ENCODE measurements at regions not wholly inside any gene's neighbourhood (a gene's known extent, or its start where the extent isn't known, plus 50 kb on each side); places are given as distances from the start of the nearest gene placed in this dataset.
A peak's percentile ranks its signal among the peaks of the same experiment; 100 is the strongest.
"Not testable (repeated sequence)": the region's sequence is repeated elsewhere in the genome, so short reads cannot be mapped to it uniquely, and the experiment has no call there.

DNA sequence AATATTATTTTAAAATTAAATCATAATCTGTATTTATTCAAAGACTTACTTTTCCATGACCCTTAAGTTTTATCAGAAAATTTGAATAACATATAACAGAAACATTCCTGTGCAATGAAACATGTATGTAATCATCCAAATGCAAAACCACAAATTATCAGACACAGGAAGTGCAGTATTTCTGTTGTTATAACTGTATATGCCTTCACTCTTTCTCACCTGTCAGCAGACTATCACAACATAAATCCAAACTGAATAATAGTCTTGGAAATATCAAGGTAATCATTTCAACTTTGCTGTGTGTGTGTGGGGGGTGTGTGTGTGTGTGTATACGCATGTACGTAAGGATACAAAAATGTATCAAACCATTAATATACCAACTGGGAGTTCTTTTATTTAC, 285.9 kb downstream of the SLC7A11 start:
- DNase-seq (ENCODE audit: low spot score): no peak

DNA sequence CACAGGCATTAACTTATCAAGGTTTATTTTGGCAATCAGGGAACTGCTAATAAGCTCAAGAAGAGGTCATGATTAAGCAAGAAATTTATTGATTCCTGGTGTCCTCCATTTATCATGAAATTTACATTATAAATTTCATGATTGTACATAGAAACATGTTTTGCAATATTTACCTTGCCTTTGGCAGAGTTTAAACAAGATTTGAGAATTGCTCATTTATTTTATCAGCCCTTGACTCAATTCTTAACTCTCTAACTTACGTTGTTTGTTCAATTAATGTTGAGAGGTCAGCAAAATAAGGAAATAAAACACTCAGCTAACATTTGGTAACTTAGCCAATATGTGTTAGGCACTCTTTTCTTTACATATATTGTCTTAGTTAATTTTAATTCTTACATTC, 286.6 kb downstream of the SLC7A11 start:
- no peak for DNase-seq (ENCODE audit: low spot score)

DNA sequence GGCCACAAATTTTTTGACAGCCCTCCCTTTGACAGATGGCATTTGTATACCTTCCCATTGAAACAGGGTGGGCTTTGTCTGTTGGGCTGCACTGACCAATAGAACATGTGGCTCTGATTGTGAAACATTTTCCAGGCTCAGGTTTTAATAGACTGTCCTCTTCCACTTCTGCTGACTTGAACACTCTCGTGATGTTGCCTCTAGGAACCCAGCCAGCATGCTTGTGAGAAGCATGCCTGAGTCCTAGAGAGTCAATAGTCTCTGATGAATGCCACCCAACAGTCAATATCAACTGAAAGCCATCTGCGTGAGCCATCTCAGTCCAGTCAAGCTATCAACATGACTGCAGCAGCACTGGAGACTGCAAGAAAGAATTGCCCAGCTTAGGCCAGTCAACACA, 290.0 kb downstream of the SLC7A11 start:
- no peak for DNase-seq (ENCODE audit: low spot score)

DNA sequence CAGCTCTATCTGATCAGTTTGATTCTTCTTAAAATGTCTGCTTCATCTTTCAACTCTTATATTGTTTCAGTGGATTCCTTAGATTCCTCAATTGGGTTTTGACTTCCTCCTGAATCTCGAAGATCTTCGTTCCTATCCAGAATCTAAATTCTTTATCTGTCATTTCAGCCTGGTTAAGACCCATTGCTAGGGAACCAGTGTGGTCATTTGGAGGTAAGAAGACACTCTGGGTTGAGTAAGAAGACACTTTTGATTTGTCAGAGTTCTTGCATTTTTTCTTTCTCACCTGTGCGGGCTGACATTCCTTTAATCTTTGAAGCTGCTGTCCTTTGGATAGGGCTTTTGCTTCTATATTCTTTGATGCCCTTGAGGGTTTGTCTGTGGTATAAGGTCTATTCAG, 291.9 kb downstream of the SLC7A11 start:
- no peak for DNase-seq (ENCODE audit: low spot score)

DNA sequence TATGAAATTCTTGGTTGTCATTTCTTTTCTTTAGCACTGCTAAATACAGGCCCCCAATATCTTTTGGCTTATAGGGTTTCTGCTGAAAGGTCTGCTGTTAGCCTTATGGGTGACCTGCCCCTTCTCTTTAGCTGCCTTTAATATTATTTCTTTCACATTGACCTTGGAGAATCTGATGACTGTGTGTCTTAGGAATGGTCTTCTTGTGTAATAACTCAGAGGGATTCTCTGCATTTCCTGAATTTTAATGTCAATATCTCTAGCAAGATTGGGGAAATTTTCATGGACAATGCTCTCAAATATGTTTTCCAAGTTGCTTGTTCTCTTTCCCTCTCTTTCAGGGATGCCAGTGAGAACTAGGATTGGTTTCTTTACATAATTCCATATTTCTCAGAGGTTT, 292.4 kb downstream of the SLC7A11 start:
- no peak for DNase-seq (ENCODE audit: low spot score)

DNA sequence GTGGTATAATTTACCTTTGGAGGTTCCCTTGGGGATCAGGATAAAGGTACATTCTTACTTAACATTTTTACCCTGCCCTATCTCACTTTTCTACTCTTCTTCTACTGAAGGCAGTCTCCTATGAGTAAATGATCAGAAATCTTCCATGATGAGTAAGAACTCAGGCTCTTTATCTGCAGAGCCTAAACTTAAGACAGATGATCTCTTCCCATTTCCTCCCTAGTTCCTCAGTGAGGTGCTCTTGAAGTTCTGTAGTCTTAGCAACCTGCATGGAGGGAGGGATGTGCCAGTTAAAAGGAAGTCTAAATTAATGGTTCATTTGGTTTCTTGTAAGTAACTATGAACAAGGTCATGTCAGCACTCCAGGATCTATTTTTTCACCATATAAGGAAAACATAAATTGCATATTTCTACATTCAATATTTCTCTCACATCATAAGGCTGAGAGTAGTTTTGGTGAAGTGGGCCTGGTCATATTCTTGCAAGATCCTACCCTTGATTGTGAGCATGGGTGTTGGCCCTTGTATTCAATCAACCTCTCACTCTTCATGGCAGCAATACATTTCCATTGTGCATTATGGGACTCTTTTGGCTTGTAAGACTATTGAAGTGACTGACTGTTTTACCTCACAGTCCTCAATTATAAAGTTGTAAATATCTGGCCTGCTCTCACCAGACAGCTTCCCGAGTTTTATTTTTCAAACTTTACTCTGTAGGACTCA, 295.5 kb downstream of the SLC7A11 start:
- DNase-seq (ENCODE audit: low spot score): no peak

DNA sequence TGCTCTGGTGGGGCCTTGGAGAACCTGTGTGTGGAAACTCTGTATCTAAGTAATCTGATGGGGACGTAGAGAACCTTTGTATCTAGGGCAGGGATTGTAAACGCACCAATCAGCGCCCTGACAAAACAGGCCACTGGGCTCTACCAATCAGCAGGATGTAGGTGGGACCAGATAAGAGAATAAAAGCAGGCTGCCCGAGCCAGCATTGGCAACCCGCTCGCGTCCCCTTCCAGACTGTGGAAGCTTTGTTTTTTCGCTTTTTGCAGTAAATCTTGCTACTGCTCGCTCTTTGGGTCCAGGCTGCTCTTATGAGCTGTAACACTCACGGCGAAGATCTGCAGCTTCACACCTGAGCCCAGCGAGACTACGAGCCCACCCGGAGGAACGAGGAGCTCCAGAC, 299.3 kb downstream of the SLC7A11 start:
- DNase-seq (ENCODE audit: low spot score): not testable (repeated sequence)

DNA sequence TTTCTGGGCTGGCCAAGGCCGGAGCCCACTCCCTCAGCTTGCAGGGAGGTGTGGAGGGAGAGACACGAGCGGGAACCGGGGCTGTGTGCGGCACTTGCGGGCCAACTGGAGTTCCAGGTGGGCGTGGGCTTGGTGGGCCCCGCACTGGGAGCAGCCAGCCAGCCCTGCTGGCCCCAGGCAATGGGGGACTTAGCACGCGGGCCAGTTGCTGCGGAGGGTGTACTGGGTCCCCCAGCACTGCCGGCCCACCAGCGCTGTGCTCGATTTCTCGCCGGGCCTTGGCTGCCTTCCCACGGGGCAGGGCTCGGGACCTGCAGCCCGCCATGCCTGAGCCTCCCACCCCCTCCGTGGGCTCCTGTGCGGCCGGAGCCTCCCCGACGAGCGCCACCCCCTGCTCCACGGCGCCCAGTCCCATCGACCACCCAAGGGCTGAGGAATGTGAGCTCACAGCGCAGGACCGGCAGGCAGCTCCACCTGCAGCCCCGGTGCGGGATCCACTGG, 300.1 kb downstream of the SLC7A11 start:
- DNase-seq (ENCODE audit: low spot score): not testable (repeated sequence)

DNA sequence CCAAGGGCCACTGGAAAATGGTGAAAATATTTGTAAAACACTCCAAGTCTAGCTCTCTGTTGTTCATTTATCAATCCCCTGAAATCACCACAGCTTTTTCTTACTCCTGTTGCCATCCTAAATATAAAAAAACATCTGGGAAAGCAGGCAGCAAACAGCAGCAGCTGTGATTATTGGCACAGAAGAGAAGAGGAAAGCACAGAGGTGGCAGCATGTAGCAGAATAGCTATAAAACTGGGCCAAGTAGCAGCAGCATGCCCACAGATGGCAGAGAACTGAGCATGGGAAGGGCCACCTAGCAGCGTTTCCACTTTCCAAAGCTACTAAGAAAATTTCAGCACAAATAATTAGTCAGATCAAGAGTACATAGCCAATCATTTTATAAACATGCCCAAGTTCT, 307.2 kb downstream of the SLC7A11 start:
- no peak for DNase-seq (ENCODE audit: low spot score)

DNA sequence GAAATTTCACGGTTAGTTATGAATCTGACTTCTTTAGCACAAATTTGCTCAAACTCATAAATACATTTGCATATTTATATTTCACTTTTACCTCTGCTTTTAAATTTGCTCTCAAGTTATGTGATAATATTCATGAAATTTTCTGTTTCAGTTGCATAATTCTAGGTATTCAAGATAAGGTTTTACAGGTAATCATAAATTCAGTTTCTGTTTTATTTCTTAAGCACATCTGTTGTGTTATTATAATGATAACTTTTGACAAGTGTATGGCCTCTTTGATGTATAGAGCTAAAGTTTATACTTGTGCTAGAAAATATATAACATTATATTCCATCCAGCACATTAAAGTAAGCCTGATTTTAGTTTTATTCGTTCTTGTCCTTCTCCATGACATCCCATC, 308.1 kb downstream of the SLC7A11 start:
- no peak for DNase-seq (ENCODE audit: low spot score)

DNA sequence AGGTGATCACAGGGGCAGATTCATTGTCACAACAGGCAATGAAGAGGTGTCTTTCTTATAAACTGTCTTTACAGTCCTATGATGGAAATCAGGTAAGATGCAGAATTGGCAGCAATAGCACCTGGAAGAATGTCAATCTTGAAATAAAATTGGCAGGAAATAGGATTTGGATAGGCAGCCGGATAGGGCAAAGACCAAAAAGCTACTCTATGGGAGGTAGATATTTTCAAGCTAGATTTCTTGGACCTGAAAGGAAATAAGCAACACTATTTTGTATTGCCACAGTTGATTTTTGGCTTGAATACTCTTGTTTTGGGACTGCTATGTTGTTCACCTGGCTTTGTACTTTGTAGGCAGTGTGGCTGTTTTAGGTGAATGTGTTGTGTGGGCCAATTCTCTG, 314.2 kb downstream of the SLC7A11 start:
- DNase-seq (ENCODE audit: low spot score): no peak

DNA sequence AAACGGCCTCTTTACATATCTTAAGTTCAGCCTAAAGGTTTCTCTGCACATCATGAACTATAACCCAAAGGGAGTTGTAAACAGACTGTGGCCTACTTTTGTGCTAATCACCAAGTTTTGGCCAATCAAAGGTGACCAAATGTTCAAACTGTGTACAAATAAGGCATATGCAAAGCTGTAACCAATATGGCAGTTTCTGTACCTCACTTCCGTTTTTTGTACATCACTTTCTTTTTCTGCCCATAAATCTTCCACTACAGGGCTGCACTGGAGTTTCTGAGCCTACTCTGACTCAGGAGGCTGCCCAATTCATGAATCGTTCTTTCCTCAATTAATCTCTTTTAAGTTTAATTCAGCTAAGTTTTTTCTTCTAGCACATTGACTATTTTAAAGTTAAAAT, 318.7 kb downstream of the SLC7A11 start:
- DNase-seq (ENCODE audit: low spot score): no peak

DNA sequence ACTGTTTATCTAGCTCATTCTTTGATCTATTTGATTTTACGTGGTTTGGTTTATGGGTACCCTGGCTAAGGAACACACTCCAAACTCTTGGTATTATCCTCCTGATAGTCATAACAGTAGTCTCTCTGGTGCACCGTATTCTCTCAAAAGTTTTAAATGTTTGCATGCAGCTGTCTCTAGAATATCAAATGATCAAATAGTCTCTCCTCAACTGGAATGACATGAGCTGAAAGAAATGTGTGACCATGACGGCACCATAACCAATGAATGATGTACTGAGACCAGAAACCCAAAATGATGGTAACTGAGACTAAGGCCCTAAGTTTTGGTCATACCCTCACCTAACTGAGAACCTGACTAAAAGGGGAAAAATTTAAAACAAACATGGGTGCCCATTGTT, 319.4 kb downstream of the SLC7A11 start:
- no peak for DNase-seq (ENCODE audit: low spot score)

DNA sequence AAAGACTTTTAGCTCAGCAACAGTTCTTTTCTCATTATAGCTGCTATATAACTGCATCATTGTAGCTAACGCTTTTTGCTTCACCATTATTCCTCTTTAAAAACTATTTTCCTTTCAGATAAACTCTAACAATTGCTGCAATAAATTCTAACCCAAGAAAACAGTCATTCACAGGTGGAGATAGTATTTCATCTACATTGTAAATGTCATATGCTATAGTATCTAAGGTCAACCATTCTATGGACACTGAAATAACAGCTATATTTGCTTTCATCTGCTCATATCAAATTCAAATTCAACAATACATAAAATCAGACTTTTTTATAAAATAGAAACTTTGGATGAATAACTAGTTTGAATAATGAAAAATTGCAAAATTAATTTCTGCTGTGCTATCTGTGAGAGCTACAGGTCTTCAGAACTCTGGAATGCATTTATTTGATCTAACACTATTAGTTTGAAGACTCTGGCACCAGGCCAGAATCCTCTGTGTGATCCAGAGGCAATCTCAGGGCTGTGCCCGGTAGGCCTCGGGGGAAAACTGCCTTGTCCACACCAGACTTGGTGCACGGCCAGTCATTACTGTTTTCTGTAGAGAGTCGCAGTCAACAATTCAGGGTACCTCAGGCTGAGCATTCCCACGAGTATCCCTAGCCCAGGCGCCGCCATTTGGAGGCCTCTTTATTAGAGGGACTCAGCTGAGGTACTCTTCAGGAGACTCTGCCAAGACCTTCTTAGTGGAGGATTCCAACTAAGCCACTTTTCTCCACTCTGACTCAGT, 332.4 kb downstream of the SLC7A11 start:
- DNase-seq (ENCODE audit: low spot score): peak; percentile 11

DNA sequence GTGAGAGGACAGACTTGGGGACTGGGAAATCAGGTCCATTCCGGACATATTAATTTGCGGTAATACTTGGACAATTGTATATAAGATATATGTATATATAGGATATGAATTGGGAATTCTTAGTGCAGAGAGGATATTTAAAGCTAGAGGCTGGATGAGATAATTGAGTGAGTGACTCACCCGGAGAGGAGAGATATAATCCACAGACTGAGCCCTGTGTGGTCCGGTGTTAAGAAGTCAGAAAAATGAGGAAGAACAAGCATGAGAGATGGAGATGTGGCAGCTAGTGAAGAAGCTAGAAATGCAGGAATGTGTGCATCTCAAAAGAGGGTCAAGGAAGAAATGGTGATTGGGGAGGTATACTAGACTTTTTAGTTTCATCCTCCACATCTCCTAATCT, 336.2 kb downstream of the SLC7A11 start:
- DNase-seq (ENCODE audit: low spot score): no peak

DNA sequence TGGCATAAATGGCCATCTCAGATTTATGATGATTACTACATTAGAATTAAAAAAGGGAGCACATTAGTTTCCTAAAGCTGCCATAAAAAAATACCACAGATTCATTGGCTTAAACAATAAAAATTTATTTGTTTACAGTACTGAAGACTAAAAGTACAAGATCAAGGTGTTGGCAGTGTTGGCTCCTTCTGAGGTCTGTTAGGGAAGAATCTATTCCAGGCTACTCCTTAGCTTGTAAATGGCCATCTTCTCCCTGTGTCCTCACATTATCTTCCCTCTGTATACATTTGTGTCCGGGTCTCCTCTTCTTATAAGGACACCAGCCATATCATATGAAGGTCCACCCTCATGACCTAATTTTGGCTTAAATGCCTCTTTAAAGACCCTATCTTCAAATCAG, 341.0 kb downstream of the SLC7A11 start:
- no peak for DNase-seq (ENCODE audit: low spot score)

DNA sequence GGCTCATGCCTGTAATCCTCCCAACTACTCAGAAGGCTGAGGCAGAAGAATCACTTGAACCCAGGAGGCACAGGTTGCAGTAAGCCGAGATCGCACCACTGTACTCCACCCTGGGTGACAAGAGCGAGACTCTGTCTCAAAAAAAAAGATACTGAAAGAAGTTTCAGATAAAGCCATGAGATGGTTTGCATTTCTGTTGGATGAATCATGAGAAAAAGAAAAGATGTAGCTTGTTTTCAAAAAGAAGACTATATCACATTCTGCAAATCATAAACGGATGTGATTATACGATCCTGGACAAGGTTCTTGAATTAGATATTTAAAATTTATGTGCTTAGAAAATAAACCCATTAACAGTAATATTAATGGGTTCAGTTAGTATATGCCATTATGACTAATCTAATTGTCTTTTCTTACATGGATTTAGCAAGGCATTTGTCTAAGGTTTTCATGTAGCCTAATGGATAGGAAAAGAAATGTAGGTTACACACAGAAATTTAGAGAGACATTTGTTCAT, 345.9 kb downstream of the SLC7A11 start:
- no peak for DNase-seq (ENCODE audit: low spot score)

DNA sequence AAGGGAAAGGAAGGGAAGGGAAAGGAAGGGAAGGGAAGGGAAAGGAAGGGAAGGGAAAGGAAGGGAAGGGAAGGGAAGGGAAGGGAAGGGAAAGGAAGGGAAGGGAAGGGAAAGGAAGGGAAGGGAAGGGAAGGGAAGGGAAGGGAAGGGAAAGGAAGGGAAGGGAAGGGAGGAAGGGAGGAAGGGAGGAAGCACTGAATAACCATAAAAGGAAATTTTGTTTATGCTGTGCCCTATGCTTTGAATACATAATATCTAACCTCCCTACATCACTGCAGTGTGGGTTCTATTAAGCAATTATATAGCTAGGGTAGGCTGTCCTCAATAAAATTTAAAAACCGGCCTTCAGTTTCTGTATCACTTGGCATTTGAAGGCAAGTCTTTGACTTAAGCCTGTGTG, 346.6 kb downstream of the SLC7A11 start:
- DNase-seq (ENCODE audit: low spot score): not testable (repeated sequence)

DNA sequence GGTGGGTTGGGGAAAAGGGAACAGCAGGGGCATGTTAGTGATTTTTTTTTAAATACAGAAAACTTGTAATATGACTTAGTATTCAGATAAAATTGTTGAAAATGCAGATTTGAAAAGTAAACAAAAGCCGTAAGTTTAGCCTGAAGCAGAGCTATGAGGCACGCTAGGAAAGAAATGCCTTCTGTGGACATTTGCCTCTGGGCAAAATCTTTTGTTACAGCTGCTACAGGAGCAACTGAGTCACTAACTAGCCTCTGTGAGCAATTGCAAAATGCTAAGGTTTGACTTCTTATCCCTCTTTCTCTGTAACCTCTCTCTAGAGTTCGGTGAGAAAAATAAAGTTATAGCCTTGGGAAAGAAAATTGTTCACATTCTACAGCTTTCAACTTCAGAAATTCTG, 350.0 kb downstream of the SLC7A11 start:
- DNase-seq (ENCODE audit: low spot score): no peak

DNA sequence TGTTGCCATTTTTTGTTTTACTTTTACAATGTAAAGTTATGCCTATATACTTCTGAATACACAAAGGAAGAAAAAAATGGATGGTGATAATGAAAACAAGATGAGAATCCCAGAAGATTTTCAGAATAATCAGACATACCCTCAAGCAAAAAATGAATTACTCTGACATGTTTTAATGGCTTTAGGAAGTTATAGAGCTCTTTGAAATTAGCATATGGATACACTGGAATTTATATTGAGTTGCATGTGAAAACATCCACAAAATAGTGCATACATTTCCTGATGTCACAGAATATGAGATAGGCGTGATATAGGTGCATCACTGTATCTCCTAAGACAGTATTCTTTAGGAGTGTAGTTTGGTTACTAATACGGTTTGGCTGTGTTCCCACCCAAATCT, 351.3 kb downstream of the SLC7A11 start:
- DNase-seq (ENCODE audit: low spot score): no peak

DNA sequence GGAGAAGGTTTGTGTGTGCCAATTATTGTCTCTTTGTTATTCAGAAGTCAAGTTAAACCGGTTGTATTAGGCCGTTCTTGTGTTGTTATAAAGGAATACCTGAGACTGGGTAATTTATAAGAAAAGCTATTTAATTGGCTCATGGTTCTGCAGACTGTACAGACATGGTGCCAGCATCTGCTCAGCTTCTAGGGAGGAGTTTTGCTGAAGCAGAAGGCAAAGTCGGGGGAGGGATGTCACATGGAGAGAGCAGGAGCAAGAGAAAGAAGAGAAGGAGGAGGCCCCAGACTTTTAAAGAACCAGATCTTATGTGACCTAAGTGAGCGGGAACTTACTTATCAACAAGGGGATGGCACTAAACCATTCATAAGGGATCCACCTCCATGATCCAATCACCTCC, 349.3 kb upstream of the PCDH18 start:
- DNase-seq (ENCODE audit: low spot score): no peak

DNA sequence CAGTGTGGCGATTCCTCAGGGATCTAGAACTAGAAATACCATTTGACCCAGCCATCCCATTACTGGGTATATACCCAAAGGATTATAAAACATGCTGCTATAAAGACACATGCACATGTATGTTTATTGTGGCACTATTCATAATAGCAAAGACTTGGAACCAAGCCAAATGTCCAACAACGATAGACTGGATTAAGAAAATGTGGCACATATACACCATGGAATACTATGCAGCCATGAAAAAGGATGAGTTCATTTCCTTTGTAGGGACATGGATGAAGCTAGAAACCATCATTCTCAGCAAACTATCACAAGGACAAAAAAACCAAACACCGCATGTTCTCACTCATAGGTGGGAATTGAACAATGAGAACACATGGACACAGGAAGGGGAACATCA, 335.8 kb upstream of the PCDH18 start:
- not testable (repeated sequence) for DNase-seq (ENCODE audit: low spot score)

DNA sequence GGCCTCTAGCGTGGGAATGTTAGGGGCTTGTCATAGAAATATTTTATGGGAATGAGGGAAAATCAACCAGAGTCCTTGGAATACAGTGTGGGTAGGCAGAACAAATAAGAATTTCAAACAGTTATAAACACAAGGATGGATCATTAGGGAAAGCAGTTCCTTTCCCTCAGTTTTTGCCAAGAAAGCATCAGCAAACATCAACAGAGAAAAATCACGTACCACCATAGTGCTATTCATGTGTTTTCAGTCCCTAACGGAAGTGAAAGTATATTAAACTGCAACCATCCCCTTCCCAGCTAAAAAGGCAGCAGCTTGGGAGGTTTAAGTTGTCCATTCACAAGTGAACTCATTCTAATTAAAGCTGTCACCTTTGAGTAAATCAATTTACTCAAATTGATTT, 334.4 kb upstream of the PCDH18 start:
- DNase-seq (ENCODE audit: low spot score): no peak

Data from D341Med (cell line).